H9 (cell line): ENCODE measurements at regions not wholly inside any gene's neighbourhood (a gene's known extent, or its start where the extent isn't known, plus 50 kb on each side); places are given as distances from the start of the nearest gene placed in this dataset.

Experiments used
- DNase-seq: peaks from one replicate; pipeline ENCODE4 v3.0.0-alpha.2; 2017
- H2AFZ ChIP-seq: one replicate; pipeline ENCODE4 v1.6.1; 2013; ENCODE audit warnings: mild to moderate bottlenecking, low read length, control low read depth, moderate library complexity
- H2AK5ac ChIP-seq: 2 replicates; pipeline ENCODE4 v1.6.1; 2013; ENCODE audit warnings: low read length, control low read depth, mixed read lengths; ENCODE audit not compliant: insufficient read length
- H2BK120ac ChIP-seq: one replicate; pipeline ENCODE4 v1.6.1; 2013; ENCODE audit warnings: low read depth, mild to moderate bottlenecking, low read length, control low read depth, inconsistent platforms; ENCODE audit not compliant: poor library complexity, severe bottlenecking
- H2BK12ac ChIP-seq: 2 replicates; pipeline ENCODE4 v1.6.1; 2013; ENCODE audit warnings: low read length, control low read depth, mixed read lengths, low read depth; ENCODE audit not compliant: insufficient read length
- H2BK15ac ChIP-seq: 2 replicates; pipeline ENCODE4 v1.6.1; 2013; ENCODE audit warnings: low read depth, low read length, control low read depth
- H2BK20ac ChIP-seq: one replicate; pipeline ENCODE4 v1.6.1; 2013; ENCODE audit warnings: low read depth, mild to moderate bottlenecking, low read length, control low read depth, inconsistent platforms; ENCODE audit not compliant: poor library complexity, severe bottlenecking
- H2BK5ac ChIP-seq: 2 replicates; pipeline ENCODE4 v1.6.1; 2013; ENCODE audit warnings: low read length, control low read depth, mixed read lengths; ENCODE audit not compliant: insufficient read length
- H3K14ac ChIP-seq: 2 replicates; pipeline ENCODE4 v1.6.1; 2013; ENCODE audit warnings: low read length, control low read depth; ENCODE audit not compliant: insufficient read depth
- H3K18ac ChIP-seq: 2 replicates; pipeline ENCODE4 v1.6.1; 2013; ENCODE audit warnings: low read depth, mild to moderate bottlenecking, mixed read lengths, low read length, control low read depth; ENCODE audit not compliant: insufficient read length
- H3K23ac ChIP-seq: 2 replicates; pipeline ENCODE4 v1.6.1; 2013; ENCODE audit warnings: low read length, control low read depth, mixed read lengths, low read depth; ENCODE audit not compliant: insufficient read length
- H3K23me2 ChIP-seq: 2 replicates; pipeline ENCODE4 v1.6.1; 2013; ENCODE audit warnings: low read depth, mild to moderate bottlenecking, mixed read lengths, low read length, control low read depth; ENCODE audit not compliant: insufficient read length, poor library complexity, severe bottlenecking
- H3K27ac ChIP-seq: 2 replicates; pipeline ENCODE4 v1.5.1; 2013; ENCODE audit warnings: low read length, control low read depth, mixed read lengths, low read depth; ENCODE audit not compliant: insufficient read length
- H3K27me3 ChIP-seq: 2 replicates; pipeline ENCODE4 v1.6.1; 2013; ENCODE audit warnings: low read length, control low read depth, inconsistent platforms; ENCODE audit not compliant: insufficient read depth
- H3K4ac ChIP-seq: 2 replicates; pipeline ENCODE4 v1.6.1; 2013; ENCODE audit warnings: low read depth, mild to moderate bottlenecking, control low read depth, inconsistent platforms, low read length, moderate library complexity
- H3K4me1 ChIP-seq: 2 replicates; pipeline ENCODE4 v1.6.1; 2013; ENCODE audit warnings: low read length, control low read depth, inconsistent platforms; ENCODE audit not compliant: insufficient read depth
- H3K4me2 ChIP-seq: 2 replicates; pipeline ENCODE4 v1.6.1; 2013; ENCODE audit warnings: low read length, control low read depth, mixed read lengths; ENCODE audit not compliant: insufficient read length, insufficient read depth
- H3K56ac ChIP-seq: 2 replicates; pipeline ENCODE4 v1.6.1; 2013; ENCODE audit warnings: low read depth, mild to moderate bottlenecking, mixed read lengths, low read length, control low read depth; ENCODE audit not compliant: insufficient read length
- H3K79me1 ChIP-seq: 2 replicates; pipeline ENCODE4 v1.6.1; 2013; ENCODE audit warnings: low read depth, mild to moderate bottlenecking, moderate library complexity, low read length, control low read depth, inconsistent platforms; ENCODE audit not compliant: insufficient read depth, poor library complexity, severe bottlenecking
- H3K79me2 ChIP-seq: 2 replicates; pipeline ENCODE4 v1.6.1; 2013; ENCODE audit warnings: low read length, control low read depth, inconsistent platforms; ENCODE audit not compliant: insufficient read depth
- H3K9ac ChIP-seq: 2 replicates; pipeline ENCODE4 v1.6.1; 2013; ENCODE audit warnings: low read length, control low read depth, mixed read lengths; ENCODE audit not compliant: insufficient read length; ENCODE audit errors: extremely low read depth
- H3K9me3 ChIP-seq: one replicate; pipeline ENCODE4 v1.6.1; 2013; ENCODE audit warnings: low read depth, low read length, inconsistent platforms; ENCODE audit not compliant: control insufficient read depth
- H3T11ph ChIP-seq: one replicate; pipeline ENCODE4 v1.6.1; 2013; ENCODE audit warnings: mild to moderate bottlenecking, low read length, control low read depth, inconsistent platforms
- H4K20me1 ChIP-seq: one replicate; pipeline ENCODE4 v1.6.1; 2013; ENCODE audit not compliant: control insufficient read depth, insufficient read length, insufficient read depth
- H4K5ac ChIP-seq: 2 replicates; pipeline ENCODE4 v1.6.1; 2013; ENCODE audit warnings: low read depth, mild to moderate bottlenecking, mixed read lengths, low read length, control low read depth; ENCODE audit not compliant: insufficient read length
- H4K8ac ChIP-seq: replicated peaks from 2 replicates; pipeline ENCODE4 v1.6.1; 2013; ENCODE audit warnings: low read length, control low read depth, mixed read lengths, low read depth; ENCODE audit not compliant: insufficient read length
- H4K91ac ChIP-seq: 2 replicates; pipeline ENCODE4 v1.6.1; 2013; ENCODE audit warnings: low read depth, mild to moderate bottlenecking, moderate library complexity, mixed read lengths, low read length, control low read depth; ENCODE audit not compliant: insufficient read length
- H3K27ac Mint-ChIP-seq, 3 experiments: 2 replicates in 2 of 3; 3 replicates in 1 of 3; pipeline ENCODE4 v1.8.0; 2020 to 2021; ENCODE audit warnings: mixed read lengths in 3 of 3, mild to moderate bottlenecking in 1 of 3, moderate library complexity in 1 of 3
- H3K27me3 Mint-ChIP-seq: 2 replicates; pipeline ENCODE4 v1.8.0; 2021; ENCODE audit warnings: low read depth, mild to moderate bottlenecking, moderate library complexity, mixed read lengths
- H3K36me3 Mint-ChIP-seq, 3 experiments: 2 replicates in 2 of 3; 3 replicates in 1 of 3; pipeline ENCODE4 v1.8.0; 2020 to 2021; ENCODE audit warnings: low read depth in 3 of 3, mixed read lengths in 3 of 3; ENCODE audit not compliant: insufficient read depth in 1 of 3
- H3K4me1 Mint-ChIP-seq, 2 experiments: 2 replicates each; pipeline ENCODE4 v1.8.0; 2020; ENCODE audit warnings: mixed read lengths in 2 of 2
- H3K4me3 Mint-ChIP-seq, 2 experiments: 2 replicates in 1 of 2; 3 replicates in 1 of 2; pipeline ENCODE4 v1.8.0; 2020 to 2021; ENCODE audit warnings: mild to moderate bottlenecking in 2 of 2, mixed read lengths in 2 of 2, moderate library complexity in 1 of 2
- H3K9me3 Mint-ChIP-seq, 2 experiments: 2 replicates in 1 of 2; 3 replicates in 1 of 2; pipeline ENCODE4 v1.8.0; 2020; ENCODE audit warnings: mild to moderate bottlenecking in 2 of 2, mixed read lengths in 2 of 2, moderate library complexity in 1 of 2
- CTCF ChIP-seq: fragments of 200-600 bp; sonication (generic); conservative IDR thresholded peaks from 3 replicates; pipeline ENCODE4 v1.8.0; 2021; ENCODE audit warnings: antibody characterized with exemption, mild to moderate bottlenecking
- WGBS: extraction: QIAGEN DNeasy Blood & Tissue Kit; methylation state at CpG from one replicate; pipeline ENCODE4 v1.1.7; 2013; ENCODE audit warnings: missing lambda C conversion rate, low lambda C conversion rate, mixed read lengths; ENCODE audit not compliant: insufficient read length; ENCODE audit errors: extremely low coverage; 5-methylcytosine and 5-hydroxymethylcytosine counted together

- Histone ChIP-seq H3K4me2 (no peak overlapping the region), H3K79me2 (no peaks in the 10 kb centered on the region), H4K8ac (no peak overlapping the region), H3K4ac (no peak overlapping the region), H4K91ac (no peak overlapping the region), H3K18ac (no peak overlapping the region), H3K9ac (no peak overlapping the region), H2BK120ac (no peak overlapping the region), H2BK12ac (no peak overlapping the region), H3K79me1 (no peaks in the 10 kb centered on the region), H3K27me3 (no peaks in the 10 kb centered on the region), H3K4me1 (no peaks in the 10 kb centered on the region), H2BK20ac (no peak overlapping the region), H4K20me1 (no peaks in the 10 kb centered on the region), H3T11ph (no peak overlapping the region), H3K23me2 (no peaks in the 10 kb centered on the region), H4K5ac (no peak overlapping the region), H2AK5ac (no peak overlapping the region), H3K56ac (no peak overlapping the region), H2AFZ (no peak overlapping the region), H3K23ac (no peak overlapping the region), H3K9me3 (no peaks in the 10 kb centered on the region), H3K27ac (no peak overlapping the region), H2BK5ac (no peak overlapping the region), H2BK15ac (no peak overlapping the region), H3K14ac (no peak overlapping the region)
- Mint-ChIP-seq H3K27ac (no peak overlapping the region), H3K4me3 (no peak overlapping the region), H3K36me3 (peaks cover 0 to 5% (median 0%) of the 10 kb centered on the region in 3 experiments; a peak in 2 of 7 replicates), H3K4me1 (peaks cover 32 to 35% of the 10 kb centered on the region in 2 experiments), H3K27me3 (peaks cover 32% of the 10 kb centered on the region), H3K9me3 (no peaks in the 10 kb centered on the region; a peak in 2 of 5 replicates)
- WGBS: no CpG with 5 or more reads among the region's 5 CpGs
- TF ChIP-seq CTCF: no peak
- no peak for DNase-seq
These were observed 205.2 kb upstream of the HDAC4 start for GRCh38 chr2:239605976-239606375.
